NOMO-1 (cell line): ENCODE measurements at regions not wholly inside any gene's neighbourhood (a gene's known extent, or its start where the extent isn't known, plus 50 kb on each side); places are given as distances from the start of the nearest gene placed in this dataset.

Experiments
- DNase-seq, 2 experiments: peaks; one replicate each; lab custom pipeline; 2025; ENCODE audit not compliant: unreplicated experiment in 2 of 2; lab: John Stamatoyannopoulos, UW

DNA sequence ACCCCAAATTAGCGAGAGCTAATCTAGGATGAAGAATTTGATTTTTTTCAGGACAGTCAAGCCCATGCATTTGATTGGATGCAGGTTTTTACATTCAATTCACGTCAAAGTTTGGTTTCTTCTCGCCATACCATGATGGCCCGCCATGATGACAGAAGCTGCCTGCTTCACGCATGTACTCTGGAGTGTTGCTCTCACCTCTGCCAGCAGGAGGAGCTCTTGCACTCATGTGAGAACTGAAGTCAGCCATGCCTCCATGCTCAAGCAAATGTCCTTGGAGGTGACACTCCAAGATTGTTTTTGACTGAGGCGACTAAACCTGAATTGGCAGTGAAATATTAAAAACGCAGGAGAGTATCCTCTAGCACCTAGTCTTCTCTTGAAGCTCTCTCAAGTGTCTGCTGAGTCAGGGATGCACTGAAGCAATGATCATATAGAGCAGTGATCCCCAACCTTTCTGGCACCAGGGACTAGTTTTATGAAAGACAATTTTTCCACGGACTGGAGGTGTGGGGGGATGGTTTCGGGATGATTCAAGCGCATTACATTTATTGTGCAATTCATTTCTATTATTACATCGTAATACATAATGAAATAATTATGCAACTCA, 120.9 kb downstream of the SAMMSON start:
- DNase-seq: peak in 1 of 2 experiments; percentile 75

DNA sequence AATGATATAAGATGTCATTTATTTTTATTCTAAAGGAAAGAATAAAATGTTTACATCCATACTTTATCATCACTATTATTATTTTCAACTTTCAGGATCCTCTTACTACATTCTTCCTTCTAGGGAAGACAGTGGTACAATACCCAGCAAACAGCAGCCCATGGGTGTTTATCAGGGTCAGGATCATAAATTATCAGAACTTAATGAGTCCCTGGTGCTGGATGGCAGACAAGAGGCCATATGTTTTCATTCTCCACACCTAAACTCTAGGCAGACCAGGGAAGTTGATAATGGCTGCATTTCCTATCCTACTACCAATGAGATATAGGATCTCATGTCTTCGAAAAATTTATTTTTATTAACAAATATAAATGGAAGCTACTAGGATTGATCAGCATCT, 127.7 kb downstream of the SAMMSON start:
- DNase-seq: no peak

DNA sequence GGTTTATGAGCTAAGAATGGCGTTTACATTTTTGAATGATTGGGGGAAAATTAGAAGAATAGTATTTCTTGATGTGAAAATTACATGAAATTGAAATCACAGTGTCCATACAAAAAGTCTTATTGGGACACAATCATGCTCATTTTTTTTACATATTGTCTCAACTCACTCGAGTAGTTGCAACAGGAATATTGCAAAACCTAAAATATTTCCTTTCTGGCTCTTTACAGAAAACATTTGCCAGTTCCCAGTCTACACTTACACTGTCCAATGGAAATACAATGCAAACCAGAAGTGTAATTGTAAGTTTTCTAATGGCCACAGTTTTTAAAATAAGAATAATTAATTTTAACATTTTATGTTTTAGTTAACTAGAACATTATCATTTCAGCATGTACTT, 137.8 kb downstream of the SAMMSON start:
- peak in 1 of 2 experiments; percentile 26 for DNase-seq

DNA sequence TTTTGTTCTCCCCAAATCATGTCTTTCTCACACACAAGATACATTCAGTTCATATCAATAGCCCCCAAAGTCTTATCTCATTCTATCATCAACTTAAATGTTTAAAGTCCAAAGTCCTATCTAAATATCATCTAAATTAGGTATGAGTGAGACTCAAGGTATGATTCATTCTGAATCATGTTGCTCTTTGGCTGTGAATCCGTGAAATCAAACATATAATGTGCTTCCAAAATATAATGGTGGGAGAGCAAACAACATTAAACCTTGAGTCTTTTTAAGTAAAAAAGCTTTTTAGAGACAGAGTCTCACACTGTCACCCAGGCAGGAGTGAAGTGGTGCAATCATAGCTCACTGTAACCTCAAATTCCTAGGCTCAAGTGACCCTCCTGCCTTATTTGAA, 139.1 kb downstream of the SAMMSON start:
- DNase-seq: no peak
